Esophagus muscularis mucosa (tissue), 4 donors: ENCODE measurements at regions not wholly inside any gene's neighbourhood (a gene's known extent, or its start where the extent isn't known, plus 50 kb on each side); places are given as distances from the start of the nearest gene placed in this dataset.

Experiments used
- DNase-seq: peaks from one replicate; pipeline ENCODE4 v3.0.0-alpha.2; 2017; ENCODE audit errors: extremely low spot score
- H3K27ac ChIP-seq, 4 donors: fragments of 200-600 bp; sonication (generic); replicated peaks in 1 of 4; 1 replicate in 3 of 4; 2 replicates in 1 of 4; pipeline ENCODE4 v1.5.1; 2016 to 2019; ENCODE audit warnings: mild to moderate bottlenecking in 1 of 4
- H3K27me3 ChIP-seq, 4 donors: fragments of 200-600 bp; sonication (generic); one replicate each; pipeline versions ENCODE4 v1.5.1 to v1.6.0; 2016 to 2019
- H3K36me3 ChIP-seq, 4 donors: fragments of 200-600 bp; sonication (generic); one replicate each; pipeline ENCODE4 v1.5.1; 2016 to 2019
- H3K4me1 ChIP-seq, 4 donors: fragments of 200-600 bp; sonication (generic); one replicate each; pipeline ENCODE4 v1.5.1; 2016 to 2019
- H3K4me3 ChIP-seq, 4 donors: fragments of 200-600 bp; sonication (generic); 1 replicate in 2 of 4; 2 replicates in 2 of 4; pipeline ENCODE4 v1.5.1; 2016 to 2019; ENCODE audit warnings: mild to moderate bottlenecking in 4 of 4, moderate library complexity in 1 of 4
- H3K9me3 ChIP-seq, 4 donors: fragments of 200-600 bp; sonication (generic); 1 replicate in 3 of 4; 2 replicates in 1 of 4; pipeline ENCODE4 v1.5.1; 2016 to 2019
- CTCF ChIP-seq, 3 experiments: fragments of 200-600 bp in 2 of 3; fragments of 450-650 bp in 1 of 3; sonication (generic) in 2 of 3; IDR thresholded peaks; one replicate each; pipeline ENCODE4 v1.5.1; 2017 to 2019; ENCODE audit warnings: antibody characterized with exemption in 3 of 3, mild to moderate bottlenecking in 2 of 3, moderate library complexity in 1 of 3
- EP300 ChIP-seq: sonication (generic); formaldehyde crosslinking; IDR thresholded peaks from one replicate; pipeline ENCODE4 v1.6.1; 2017; ENCODE audit warnings: antibody characterized with exemption
- POLR2A ChIP-seq: fragments of 450-650 bp; IDR thresholded peaks from one replicate; pipeline ENCODE4 v1.6.1; 2017; ENCODE audit warnings: antibody characterized with exemption, moderate library complexity, mild to moderate bottlenecking, low read depth
- POLR2AphosphoS5 ChIP-seq, 2 donors: sonication (generic); formaldehyde crosslinking; IDR thresholded peaks; one replicate each; pipeline ENCODE4 v1.6.1; 2017; ENCODE audit warnings: antibody characterized with exemption in 2 of 2
- WGBS: methylation state at CpG from one replicate; pipeline ENCODE4 v1.1.5; 2018; 5-methylcytosine and 5-hydroxymethylcytosine counted together
- intact Hi-C: fragments of 100-400 bp; cut with DNase I; formaldehyde crosslinking; loops from one replicate; pipeline ENCODE4 v1.15.1; 2023

- no peak overlapping the region for H3K27ac ChIP-seq
- no peak for DNase-seq
- no peaks in the 10 kb centered on the region for H3K9me3 ChIP-seq
- no peaks in the 10 kb centered on the region for H3K4me1 ChIP-seq
- no peaks in the 10 kb centered on the region for H3K36me3 ChIP-seq
- WGBS = 75% methylated on average over 2 of the region's 2 CpGs
- intact Hi-C loops = no loop called here
- no peak overlapping the region for H3K4me3 ChIP-seq
- H3K27me3 ChIP-seq = no peaks in the 10 kb centered on the region
- TF ChIP-seq EP300 = no peak
- no peak for TF ChIP-seq POLR2AphosphoS5 (IDR thresholded peaks at IDR 0.05)
- no peak for TF ChIP-seq CTCF (IDR thresholded peaks at IDR 0.05)
- no peak for TF ChIP-seq POLR2A
Measured at GRCh38 chr3:176820764-176821163, 376.5 kb downstream of the TBL1XR1 start.

GRCh38 chr3:176816937-176817336 is 380.3 kb downstream of the TBL1XR1 start:
- H3K4me1 ChIP-seq = no peaks in the 10 kb centered on the region
- 87% methylated on average over 18 of the region's 18 CpGs for WGBS
- no peaks in the 10 kb centered on the region for H3K36me3 ChIP-seq
- intact Hi-C loops = no loop called here
- H3K9me3 ChIP-seq = no peaks in the 10 kb centered on the region
- TF ChIP-seq POLR2A (no peak), POLR2AphosphoS5 (IDR thresholded peaks at IDR 0.05) (no peak), CTCF (IDR thresholded peaks at IDR 0.05) (no peak), EP300 (no peak)
- H3K4me3 ChIP-seq = no peak overlapping the region
- no peak overlapping the region for H3K27ac ChIP-seq
- no peaks in the 10 kb centered on the region for H3K27me3 ChIP-seq
- no peak for DNase-seq

GRCh38 chr3:176814285-176814684 is 383.0 kb downstream of the TBL1XR1 start:
- DNase-seq = no peak
- H3K27me3 ChIP-seq = no peaks in the 10 kb centered on the region
- no peak overlapping the region for H3K27ac ChIP-seq
- WGBS = 29% methylated on average over 12 of the region's 12 CpGs
- no peak for TF ChIP-seq EP300
- no peak for TF ChIP-seq POLR2A
- peak in 2 of 3 experiments; percentile 33 to 60 for TF ChIP-seq CTCF (IDR thresholded peaks at IDR 0.05)
- no peak overlapping the region for H3K4me3 ChIP-seq
- no peaks in the 10 kb centered on the region for H3K9me3 ChIP-seq
- intact Hi-C loops = no loop called here
- H3K36me3 ChIP-seq = no peaks in the 10 kb centered on the region
- H3K4me1 ChIP-seq = no peaks in the 10 kb centered on the region

- intact Hi-C loops = no loop called here
- Histone ChIP-seq H3K4me1 (no peaks in the 10 kb centered on the region), H3K4me3 (no peak overlapping the region), H3K27ac (no peak overlapping the region), H3K27me3 (no peaks in the 10 kb centered on the region), H3K9me3 (no peaks in the 10 kb centered on the region), H3K36me3 (no peaks in the 10 kb centered on the region)
- no peak for DNase-seq
- WGBS = 78% methylated on average over 2 of the region's 2 CpGs
- TF ChIP-seq CTCF (IDR thresholded peaks at IDR 0.05) = no peak
- no peak for TF ChIP-seq POLR2AphosphoS5 (IDR thresholded peaks at IDR 0.05)
Measured at GRCh38 chr3:176807938-176808337, 389.3 kb downstream of the TBL1XR1 start.

GRCh38 chr3:176799675-176800074 is 397.6 kb downstream of the TBL1XR1 start:
- Histone ChIP-seq H3K4me3 (no peak overlapping the region), H3K9me3 (peaks cover 0 to 5% (median 0%) of the 10 kb centered on the region in 4 donors), H3K4me1 (peaks cover 0 to 3% (median 0%) of the 10 kb centered on the region in 4 donors), H3K27me3 (no peaks in the 10 kb centered on the region), H3K27ac (no peak overlapping the region), H3K36me3 (no peaks in the 10 kb centered on the region)
- intact Hi-C loops = no loop called here
- no peak for DNase-seq
- TF ChIP-seq POLR2A (no peak), POLR2AphosphoS5 (IDR thresholded peaks at IDR 0.05) (no peak), EP300 (no peak), CTCF (IDR thresholded peaks at IDR 0.05) (no peak)
- WGBS = 72% methylated on average over 2 of the region's 2 CpGs
